Sigmoid colon (tissue), 6 donors: ENCODE measurements at regions not wholly inside any gene's neighbourhood (a gene's known extent, or its start where the extent isn't known, plus 50 kb on each side); places are given as distances from the start of the nearest gene placed in this dataset.

Experiments
- DNase-seq: peaks from one replicate; pipeline ENCODE4 v3.0.0-alpha.2; 2019
- H3K27ac ChIP-seq, 4 donors: fragments of 200-600 bp; sonication (generic); one replicate each; pipeline ENCODE4 v1.5.1; 2016 to 2019; ENCODE audit warnings: mild to moderate bottlenecking in 1 of 4
- H3K27me3 ChIP-seq, 3 donors: fragments of 200-600 bp; sonication (generic); one replicate each; pipeline ENCODE4 v1.5.1; 2019; ENCODE audit warnings: mild to moderate bottlenecking in 1 of 3
- H3K36me3 ChIP-seq, 4 donors: fragments of 200-600 bp; sonication (generic); one replicate each; pipeline ENCODE4 v1.5.1; 2016 to 2019
- H3K4me1 ChIP-seq, 4 donors: fragments of 200-600 bp; sonication (generic); one replicate each; pipeline ENCODE4 v1.5.1; 2017 to 2019
- H3K4me3 ChIP-seq, 4 donors: fragments of 200-600 bp; sonication (generic); one replicate each; pipeline ENCODE4 v1.5.1; 2017 to 2019; ENCODE audit warnings: mild to moderate bottlenecking in 2 of 4, moderate library complexity in 1 of 4
- H3K9me3 ChIP-seq, 4 donors: fragments of 200-600 bp in 3 of 4; sonication (generic) in 3 of 4; one replicate each; pipeline versions ENCODE4 v1.5.1 to v1.6.1; 2013 to 2019
- CTCF ChIP-seq, 4 experiments: fragments of 450-650 bp in 3 of 4; fragments of 200-600 bp in 1 of 4; IDR thresholded peaks; one replicate each; pipeline ENCODE4 v1.5.1; 2016 to 2019; ENCODE audit warnings: antibody characterized with exemption in 4 of 4, mild to moderate bottlenecking in 3 of 4, moderate library complexity in 2 of 4
- EP300 ChIP-seq, 4 donors: sonication (generic); formaldehyde crosslinking; IDR thresholded peaks; one replicate each; pipeline ENCODE4 v1.6.1; 2017; ENCODE audit warnings: antibody characterized with exemption in 4 of 4
- POLR2A ChIP-seq, 2 donors: fragments of 450-650 bp; IDR thresholded peaks; one replicate each; pipeline ENCODE4 v1.6.1; 2016; ENCODE audit warnings: antibody characterized with exemption in 2 of 2, mild to moderate bottlenecking in 2 of 2, moderate library complexity in 2 of 2
- POLR2AphosphoS5 ChIP-seq, 4 donors: sonication (generic); formaldehyde crosslinking; IDR thresholded peaks; one replicate each; pipeline ENCODE4 v1.6.1; 2017; ENCODE audit warnings: antibody characterized with exemption in 4 of 4
- WGBS, 2 donors: extraction: QIAGEN DNeasy Blood & Tissue Kit; methylation state at CpG; one replicate each; pipeline ENCODE4 v1.1.7; 2013; 5-methylcytosine and 5-hydroxymethylcytosine counted together
- intact Hi-C: fragments of 100-400 bp; cut with DNase I; formaldehyde crosslinking; loops from one replicate; pipeline ENCODE4 v1.15.1; 2023
- donor health status: healthy with polysubstance abuse.
- donor health status: healthy.

- TF ChIP-seq POLR2A (IDR thresholded peaks at IDR 0.05) (no peak), CTCF (IDR thresholded peaks at IDR 0.05) (no peak), EP300 (IDR thresholded peaks at IDR 0.05) (no peak)
- H3K36me3 ChIP-seq: no peaks in the 10 kb centered on the region
- H3K9me3 ChIP-seq: no peaks in the 10 kb centered on the region
- no peak overlapping the region for H3K4me3 ChIP-seq
- H3K27me3 ChIP-seq: no peaks in the 10 kb centered on the region
- intact Hi-C loops: no loop called here
- no peak for DNase-seq
- H3K27ac ChIP-seq: no peak overlapping the region
- 74 to 88% methylated on average over 3 of the region's 3 CpGs for WGBS, 2 donors
- H3K4me1 ChIP-seq: no peaks in the 10 kb centered on the region
Observed at GRCh38 chr11:29352273-29352795, 664.5 kb downstream of the KCNA4 start.

- 38 to 55% methylated on average over 1 of the region's 1 CpG for WGBS, 2 donors
- Histone ChIP-seq H3K27ac (no peak overlapping the region), H3K27me3 (no peaks in the 10 kb centered on the region), H3K9me3 (no peaks in the 10 kb centered on the region), H3K4me3 (no peak overlapping the region), H3K4me1 (no peaks in the 10 kb centered on the region), H3K36me3 (no peaks in the 10 kb centered on the region)
- TF ChIP-seq EP300 (IDR thresholded peaks at IDR 0.05): no peak
- no peak for TF ChIP-seq POLR2AphosphoS5 (IDR thresholded peaks at IDR 0.05)
- TF ChIP-seq CTCF (IDR thresholded peaks at IDR 0.05): no peak
- no peak for TF ChIP-seq POLR2A (IDR thresholded peaks at IDR 0.05)
- no peak for DNase-seq
- intact Hi-C loops: no loop called here
Observed at GRCh38 chr11:29351301-29351873, 665.4 kb downstream of the KCNA4 start.

DNA sequence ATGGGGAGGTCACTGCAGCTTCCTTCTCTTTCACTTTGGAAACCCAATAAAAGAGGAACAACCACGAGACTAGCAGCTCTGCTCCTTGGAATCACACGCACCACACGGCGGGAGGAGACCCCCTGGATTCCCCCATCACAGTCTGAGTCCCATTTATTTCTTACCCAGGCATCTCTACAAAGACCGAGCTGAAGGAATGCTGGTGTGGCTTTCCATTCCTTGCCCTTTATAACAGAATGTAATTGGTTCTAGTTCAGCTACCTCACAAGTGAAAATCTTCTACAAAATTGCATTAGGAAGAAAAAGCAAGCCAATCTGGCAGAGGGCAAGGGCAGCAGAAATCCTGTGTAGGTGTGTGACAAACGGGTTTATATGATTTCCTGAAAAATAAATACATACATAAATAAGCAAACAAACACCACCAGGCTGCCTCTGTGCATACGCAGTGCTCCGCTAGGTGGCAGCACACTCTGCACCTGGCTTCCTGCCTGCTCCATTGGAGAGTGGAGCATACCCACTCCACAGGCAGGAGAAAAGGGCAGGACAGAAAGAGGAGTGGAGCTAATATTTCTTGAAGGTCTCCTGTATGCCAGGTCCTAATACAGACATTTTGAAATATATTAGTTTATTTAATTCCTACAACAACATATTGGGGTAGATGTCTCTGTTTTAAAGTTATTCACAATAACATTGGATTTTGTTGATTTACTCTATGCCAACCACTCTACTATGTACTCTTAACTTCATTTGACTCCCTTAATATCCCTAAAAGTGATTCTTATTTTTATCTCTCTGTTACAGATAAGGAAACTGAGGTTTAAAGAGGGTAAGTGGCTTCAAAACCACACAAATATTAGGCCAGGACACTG lies 673.1 kb downstream of the KCNA4 start:
- no peaks in the 10 kb centered on the region for H3K36me3 ChIP-seq
- 17 to 22% methylated on average over 8 of the region's 8 CpGs for WGBS, 2 donors
- H3K27ac ChIP-seq: no peak overlapping the region
- no peak for TF ChIP-seq POLR2AphosphoS5 (IDR thresholded peaks at IDR 0.05)
- TF ChIP-seq CTCF (IDR thresholded peaks at IDR 0.05): peak in 2 of 4 experiments; percentile 18 to 64
- no peak for TF ChIP-seq POLR2A (IDR thresholded peaks at IDR 0.05)
- TF ChIP-seq EP300 (IDR thresholded peaks at IDR 0.05): no peak
- H3K27me3 ChIP-seq: peaks cover 0 to 5% (median 0%) of the 10 kb centered on the region in 3 donors
- intact Hi-C loops: no loop called here
- DNase-seq: no peak
- no peak overlapping the region for H3K4me3 ChIP-seq
- no peaks in the 10 kb centered on the region for H3K9me3 ChIP-seq
- no peaks in the 10 kb centered on the region for H3K4me1 ChIP-seq

DNA sequence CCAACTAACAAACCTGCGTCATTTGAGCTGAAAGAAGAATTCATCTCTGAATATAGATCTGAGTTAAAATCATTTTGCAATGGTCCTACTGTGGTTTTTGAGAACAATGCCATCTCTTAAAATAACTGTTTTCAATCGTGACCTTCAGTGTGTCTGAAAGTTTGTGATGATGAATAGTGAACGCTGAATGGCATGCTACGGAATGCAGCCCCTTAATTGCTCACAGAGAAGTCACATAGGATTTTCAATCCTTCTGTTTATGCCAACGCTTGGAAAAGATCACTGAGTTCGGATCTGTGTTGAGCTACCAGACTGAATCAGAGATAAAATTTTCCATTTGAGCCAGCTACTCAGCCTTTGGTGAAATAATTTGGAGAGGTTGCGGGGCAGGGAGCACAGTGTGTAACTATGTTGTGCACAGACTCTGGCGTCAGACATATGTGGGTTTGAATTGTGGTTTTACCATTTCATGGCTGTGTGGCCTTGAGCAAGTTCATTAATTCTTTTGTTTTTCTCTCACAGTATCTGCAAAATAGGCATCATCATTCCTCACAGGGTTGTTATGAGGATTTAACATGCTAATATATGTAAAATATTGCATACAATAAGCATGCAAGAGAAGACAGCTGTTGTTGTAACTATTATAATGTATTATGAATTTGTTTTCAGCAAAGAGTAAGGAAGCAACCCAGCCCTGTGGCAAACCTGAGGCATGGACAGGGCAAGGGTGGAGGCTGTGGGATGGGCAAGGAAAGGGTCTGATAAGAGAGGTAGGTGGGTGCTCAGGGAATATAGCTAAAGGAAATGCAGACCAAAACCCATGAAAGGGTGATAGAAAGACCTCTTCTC lies 679.9 kb downstream of the KCNA4 start:
- no peak overlapping the region for H3K4me3 ChIP-seq
- no peaks in the 10 kb centered on the region for H3K36me3 ChIP-seq
- no peaks in the 10 kb centered on the region for H3K9me3 ChIP-seq
- 67 to 70% methylated on average over 8 of the region's 8 CpGs for WGBS, 2 donors
- H3K27me3 ChIP-seq: peaks cover 0 to under 1% (median 0%) of the 10 kb centered on the region in 3 donors
- no peaks in the 10 kb centered on the region for H3K4me1 ChIP-seq
- no peak for DNase-seq
- no peak overlapping the region for H3K27ac ChIP-seq
- intact Hi-C loops: no loop called here
- TF ChIP-seq POLR2AphosphoS5 (IDR thresholded peaks at IDR 0.05) (no peak), EP300 (IDR thresholded peaks at IDR 0.05) (no peak), CTCF (IDR thresholded peaks at IDR 0.05) (no peak), POLR2A (IDR thresholded peaks at IDR 0.05) (no peak)
